Upper lobe of left lung (tissue), 4 donors: ENCODE measurements at regions not wholly inside any gene's neighbourhood (a gene's known extent, or its start where the extent isn't known, plus 50 kb on each side); places are given as distances from the start of the nearest gene placed in this dataset.

Experiments
- CTCF ChIP-seq, 6 experiments: fragments of 450-650 bp in 4 of 6; fragments of 200-600 bp in 2 of 6; sonication (generic) in 2 of 6; IDR thresholded peaks; one replicate each; pipeline ENCODE4 v1.5.1; 2016 to 2019; ENCODE audit warnings: antibody characterized with exemption in 6 of 6
- EP300 ChIP-seq, 4 donors: sonication (generic); formaldehyde crosslinking; IDR thresholded peaks; one replicate each; pipeline ENCODE4 v1.5.1; 2017; ENCODE audit warnings: antibody characterized with exemption in 4 of 4, control low read depth in 2 of 4
- POLR2A ChIP-seq, 4 donors: fragments of 450-650 bp; IDR thresholded peaks; one replicate each; pipeline ENCODE4 v1.5.1; 2016 to 2017; ENCODE audit warnings: antibody characterized with exemption in 4 of 4, mild to moderate bottlenecking in 2 of 4
- POLR2AphosphoS5 ChIP-seq, 2 donors: sonication (generic); formaldehyde crosslinking; IDR thresholded peaks; one replicate each; pipeline ENCODE4 v1.5.1; 2017; ENCODE audit warnings: antibody characterized with exemption in 2 of 2

- TF ChIP-seq POLR2A (IDR thresholded peaks at IDR 0.05), result no peak
- no peak for TF ChIP-seq CTCF (IDR thresholded peaks at IDR 0.05)
- TF ChIP-seq POLR2AphosphoS5 (IDR thresholded peaks at IDR 0.05), result no peak
- TF ChIP-seq EP300 (IDR thresholded peaks at IDR 0.05), result no peak
Measured at GRCh38 chr4:119788349-119789266, 160.0 kb upstream of the PDE5A start.
